GM23338 (cell line): ENCODE measurements at regions not wholly inside any gene's neighbourhood (a gene's known extent, or its start where the extent isn't known, plus 50 kb on each side); places are given as distances from the start of the nearest gene placed in this dataset.

Experiments used
- ATAC-seq: fragments of 200-7000 bp; cut with Tn5 transposase; 3 replicates; pipeline ENCODE4 v1.9.1; 2020
- DNase-seq: peaks from one replicate; pipeline ENCODE4 v3.0.0-alpha.2; 2015; ENCODE audit warnings: low spot score
- H2AFZ ChIP-seq: fragments of 200-600 bp; sonication (generic); 2 replicates; pipeline ENCODE4 v1.8.0; 2016; ENCODE audit warnings: antibody characterized with exemption, mild to moderate bottlenecking, moderate library complexity
- H3F3A ChIP-seq: fragments of 200-600 bp; sonication (generic); replicated peaks from 2 replicates; pipeline ENCODE4 v1.8.0; 2017; ENCODE audit warnings: antibody characterized with exemption, mixed run types, low read depth
- H3K27ac ChIP-seq: fragments of 200-600 bp; sonication (generic); 2 replicates; pipeline ENCODE4 v1.6.1; 2016; ENCODE audit warnings: low read depth
- H3K27me3 ChIP-seq: fragments of 200-600 bp; sonication (generic); 2 replicates; pipeline ENCODE4 v1.8.0; 2016; ENCODE audit warnings: mild to moderate bottlenecking, mixed run types, moderate library complexity; ENCODE audit not compliant: insufficient read depth
- H3K36me3 ChIP-seq: fragments of 200-600 bp; sonication (generic); 2 replicates; pipeline ENCODE4 v1.8.0; 2016; ENCODE audit warnings: mild to moderate bottlenecking; ENCODE audit not compliant: insufficient read depth
- H3K4me1 ChIP-seq: fragments of 200-600 bp; sonication (generic); 2 replicates; pipeline ENCODE4 v1.8.0; 2016; ENCODE audit warnings: mild to moderate bottlenecking, moderate library complexity; ENCODE audit not compliant: insufficient read depth
- H3K4me2 ChIP-seq: fragments of 200-600 bp; sonication (generic); 2 replicates; pipeline ENCODE4 v1.7.1; 2017; ENCODE audit warnings: mixed run types
- H3K4me3 ChIP-seq: fragments of 200-600 bp; sonication (generic); 2 replicates; pipeline ENCODE4 v1.6.1; 2016; ENCODE audit warnings: mixed run types
- H3K79me2 ChIP-seq: fragments of 200-600 bp; sonication (generic); replicated peaks from 2 replicates; pipeline ENCODE4 v1.8.0; 2017; ENCODE audit warnings: mild to moderate bottlenecking; ENCODE audit not compliant: insufficient read depth
- H3K9me2 ChIP-seq: fragments of 200-600 bp; sonication (generic); 2 replicates; pipeline ENCODE4 v1.8.0; 2017; ENCODE audit not compliant: insufficient read depth
- H4K20me1 ChIP-seq: fragments of 200-600 bp; sonication (generic); replicated peaks from 2 replicates; pipeline ENCODE4 v1.8.0; 2017; ENCODE audit warnings: mild to moderate bottlenecking; ENCODE audit not compliant: insufficient read depth
- H3K27ac Mint-ChIP-seq: 2 replicates; pipeline ENCODE4 v1.8.0; 2020; ENCODE audit warnings: inconsistent platforms, mild to moderate bottlenecking, moderate library complexity, mixed read lengths
- H3K27me3 Mint-ChIP-seq: 3 replicates; pipeline ENCODE4 v1.8.0; 2022; ENCODE audit warnings: low read depth, mild to moderate bottlenecking, moderate library complexity, mixed read lengths, inconsistent platforms; ENCODE audit not compliant: insufficient read depth, poor library complexity
- H3K36me3 Mint-ChIP-seq: 3 replicates; pipeline ENCODE4 v1.8.0; 2021; ENCODE audit warnings: low read depth, mild to moderate bottlenecking, inconsistent platforms, moderate library complexity, mixed read lengths
- H3K4me1 Mint-ChIP-seq: 3 replicates; pipeline ENCODE4 v1.8.0; 2020; ENCODE audit warnings: mild to moderate bottlenecking, inconsistent platforms, mixed read lengths
- H3K4me3 Mint-ChIP-seq: 3 replicates; pipeline ENCODE4 v1.8.0; 2021; ENCODE audit warnings: moderate library complexity, mild to moderate bottlenecking, inconsistent platforms, mixed read lengths
- H3K9me3 Mint-ChIP-seq: 3 replicates; pipeline ENCODE4 v1.8.0; 2020; ENCODE audit warnings: moderate library complexity, mild to moderate bottlenecking, inconsistent platforms, mixed read lengths
- EZH2 ChIP-seq: fragments of 200-600 bp; sonication (generic); IDR thresholded peaks from one replicate; pipeline ENCODE4 v1.8.0; 2017; ENCODE audit warnings: antibody characterized with exemption, mild to moderate bottlenecking, low read depth; ENCODE audit not compliant: unreplicated experiment
- JUNB ChIP-seq: IDR thresholded peaks from one replicate; pipeline ENCODE4 v1.6.1; 2016; ENCODE audit warnings: antibody characterized with exemption; ENCODE audit not compliant: unreplicated experiment
- NANOG ChIP-seq: IDR thresholded peaks from 2 replicates; pipeline ENCODE4 v1.6.1; 2016; ENCODE audit warnings: antibody characterized with exemption, borderline replicate concordance
- ZNF114 ChIP-seq: fragments of 250-450 bp; sonication (Bioruptor Pico); IDR thresholded peaks from 2 replicates; pipeline ENCODE4 v1.5.0; 2020; ENCODE audit warnings: mild to moderate bottlenecking, moderate library complexity
- TF ChIP-seq, protein P1 (sequence below): IDR thresholded peaks from one replicate; pipeline ENCODE4 v1.6.1; 2018; ENCODE audit warnings: antibody characterized with exemption; ENCODE audit not compliant: unreplicated experiment
- TF ChIP-seq, protein P2 (sequence below), 2 experiments: fragments of 200-600 bp in 1 of 2; sonication (generic) in 1 of 2; conservative IDR thresholded peaks; 2 replicates each; pipeline versions ENCODE4 v1.5.1 to v1.6.1; 2016 to 2017; ENCODE audit warnings: antibody characterized with exemption in 2 of 2, low read depth in 2 of 2, mild to moderate bottlenecking in 2 of 2, moderate library complexity in 1 of 2

DNA sequence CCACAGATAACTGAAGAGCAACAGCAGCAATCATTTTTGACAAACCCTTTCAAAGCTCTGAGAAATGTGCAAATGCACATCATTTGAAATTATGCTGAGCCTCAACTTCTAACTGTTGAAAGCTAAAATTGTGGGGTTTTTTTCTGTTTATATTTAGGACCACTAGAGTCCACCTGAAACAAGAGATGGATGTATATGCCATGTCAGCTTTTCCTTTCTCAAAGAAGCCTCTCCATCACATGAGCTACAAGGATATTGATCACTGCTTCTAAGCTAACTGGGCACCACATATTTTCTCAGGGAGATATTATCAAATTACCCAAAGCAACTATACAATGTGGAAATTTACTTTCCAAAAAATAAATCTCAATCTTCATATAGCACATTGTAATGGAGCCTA lies 498.6 kb upstream of the ZNF385D start (continued):
- TF ChIP-seq, protein P1, sequence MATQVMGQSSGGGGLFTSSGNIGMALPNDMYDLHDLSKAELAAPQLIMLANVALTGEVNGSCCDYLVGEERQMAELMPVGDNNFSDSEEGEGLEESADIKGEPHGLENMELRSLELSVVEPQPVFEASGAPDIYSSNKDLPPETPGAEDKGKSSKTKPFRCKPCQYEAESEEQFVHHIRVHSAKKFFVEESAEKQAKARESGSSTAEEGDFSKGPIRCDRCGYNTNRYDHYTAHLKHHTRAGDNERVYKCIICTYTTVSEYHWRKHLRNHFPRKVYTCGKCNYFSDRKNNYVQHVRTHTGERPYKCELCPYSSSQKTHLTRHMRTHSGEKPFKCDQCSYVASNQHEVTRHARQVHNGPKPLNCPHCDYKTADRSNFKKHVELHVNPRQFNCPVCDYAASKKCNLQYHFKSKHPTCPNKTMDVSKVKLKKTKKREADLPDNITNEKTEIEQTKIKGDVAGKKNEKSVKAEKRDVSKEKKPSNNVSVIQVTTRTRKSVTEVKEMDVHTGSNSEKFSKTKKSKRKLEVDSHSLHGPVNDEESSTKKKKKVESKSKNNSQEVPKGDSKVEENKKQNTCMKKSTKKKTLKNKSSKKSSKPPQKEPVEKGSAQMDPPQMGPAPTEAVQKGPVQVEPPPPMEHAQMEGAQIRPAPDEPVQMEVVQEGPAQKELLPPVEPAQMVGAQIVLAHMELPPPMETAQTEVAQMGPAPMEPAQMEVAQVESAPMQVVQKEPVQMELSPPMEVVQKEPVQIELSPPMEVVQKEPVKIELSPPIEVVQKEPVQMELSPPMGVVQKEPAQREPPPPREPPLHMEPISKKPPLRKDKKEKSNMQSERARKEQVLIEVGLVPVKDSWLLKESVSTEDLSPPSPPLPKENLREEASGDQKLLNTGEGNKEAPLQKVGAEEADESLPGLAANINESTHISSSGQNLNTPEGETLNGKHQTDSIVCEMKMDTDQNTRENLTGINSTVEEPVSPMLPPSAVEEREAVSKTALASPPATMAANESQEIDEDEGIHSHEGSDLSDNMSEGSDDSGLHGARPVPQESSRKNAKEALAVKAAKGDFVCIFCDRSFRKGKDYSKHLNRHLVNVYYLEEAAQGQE, result no peak
- no peak for TF ChIP-seq ZNF114 (CRISPR knock-in tag)

DNA sequence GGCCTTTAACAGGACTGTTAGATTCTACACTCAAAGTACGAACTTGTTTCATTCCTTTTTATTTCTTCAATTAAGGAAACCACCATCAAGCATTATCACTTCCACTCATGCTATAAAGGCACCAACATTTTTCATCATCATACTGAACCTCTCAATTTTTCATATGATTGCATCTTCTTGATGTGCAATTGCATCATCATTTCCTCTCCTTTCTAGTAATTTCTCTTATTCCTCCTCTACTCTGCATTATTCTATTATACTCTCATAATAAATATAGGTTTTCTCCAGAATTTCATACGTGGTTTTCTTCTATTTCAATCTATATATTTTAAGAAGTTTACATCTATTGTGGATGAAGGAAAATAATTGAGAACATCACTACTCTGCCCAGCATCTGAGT lies 506.2 kb upstream of the ZNF385D start:
- no peak overlapping the region for H3K4me3 Mint-ChIP-seq
- no peaks in the 10 kb centered on the region for H3K27me3 ChIP-seq

More for the DNA sequence above, 506.2 kb upstream of the ZNF385D start:
- no peaks in the 10 kb centered on the region for H3F3A ChIP-seq
- peaks cover 15% of the 10 kb centered on the region for H3K4me1 ChIP-seq
- H3K4me1 Mint-ChIP-seq, result peaks cover 15% of the 10 kb centered on the region
- H4K20me1 ChIP-seq, result no peaks in the 10 kb centered on the region
- H3K9me3 Mint-ChIP-seq, result no peaks in the 10 kb centered on the region
- H3K9me2 ChIP-seq, result no peaks in the 10 kb centered on the region
- no peak overlapping the region for H3K4me2 ChIP-seq
- no peaks in the 10 kb centered on the region for H3K79me2 ChIP-seq
- no peaks in the 10 kb centered on the region for H3K36me3 ChIP-seq
- no peak overlapping the region for H3K27ac ChIP-seq
- ATAC-seq (no peak), DNase-seq (no peak)
- TF ChIP-seq, protein P1, result no peak
- no peak for TF ChIP-seq JUNB
- no peak for TF ChIP-seq EZH2
- TF ChIP-seq ZNF114 (CRISPR knock-in tag), result no peak
- TF ChIP-seq NANOG, result no peak
- TF ChIP-seq, protein P2, sequence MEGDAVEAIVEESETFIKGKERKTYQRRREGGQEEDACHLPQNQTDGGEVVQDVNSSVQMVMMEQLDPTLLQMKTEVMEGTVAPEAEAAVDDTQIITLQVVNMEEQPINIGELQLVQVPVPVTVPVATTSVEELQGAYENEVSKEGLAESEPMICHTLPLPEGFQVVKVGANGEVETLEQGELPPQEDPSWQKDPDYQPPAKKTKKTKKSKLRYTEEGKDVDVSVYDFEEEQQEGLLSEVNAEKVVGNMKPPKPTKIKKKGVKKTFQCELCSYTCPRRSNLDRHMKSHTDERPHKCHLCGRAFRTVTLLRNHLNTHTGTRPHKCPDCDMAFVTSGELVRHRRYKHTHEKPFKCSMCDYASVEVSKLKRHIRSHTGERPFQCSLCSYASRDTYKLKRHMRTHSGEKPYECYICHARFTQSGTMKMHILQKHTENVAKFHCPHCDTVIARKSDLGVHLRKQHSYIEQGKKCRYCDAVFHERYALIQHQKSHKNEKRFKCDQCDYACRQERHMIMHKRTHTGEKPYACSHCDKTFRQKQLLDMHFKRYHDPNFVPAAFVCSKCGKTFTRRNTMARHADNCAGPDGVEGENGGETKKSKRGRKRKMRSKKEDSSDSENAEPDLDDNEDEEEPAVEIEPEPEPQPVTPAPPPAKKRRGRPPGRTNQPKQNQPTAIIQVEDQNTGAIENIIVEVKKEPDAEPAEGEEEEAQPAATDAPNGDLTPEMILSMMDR (conservative IDR thresholded peaks at IDR 0.05; ENCODE audit: low read depth in 2 of 2), result no peak
- no peak overlapping the region for H3K4me3 ChIP-seq
- H3K27ac Mint-ChIP-seq, result peak overlapping the region; percentile 34; the same call in 1 of the 2 replicates
- no peaks in the 10 kb centered on the region for H3K27me3 Mint-ChIP-seq
- H2AFZ ChIP-seq, result no peak overlapping the region
- H3K36me3 Mint-ChIP-seq, result no peaks in the 10 kb centered on the region
